Fibroblast of lung (primary cell): ENCODE measurements at regions not wholly inside any gene's neighbourhood (a gene's known extent, or its start where the extent isn't known, plus 50 kb on each side); places are given as distances from the start of the nearest gene placed in this dataset.

ENCODE experiments used
- DNase-seq, 2 donors: peaks; one replicate each; pipeline versions ENCODE4 v3.0.0 to v3.0.0-alpha.2; 2010; ENCODE audit warnings: low read depth in 2 of 2
- H2AFZ ChIP-seq: 2 replicates; pipeline ENCODE4 v1.5.1; 2012; ENCODE audit warnings: low read length, control low read depth, inconsistent platforms
- H3K27ac ChIP-seq: 2 replicates; pipeline ENCODE4 v1.5.1; 2011; ENCODE audit warnings: low read length, control low read depth; ENCODE audit not compliant: insufficient read depth
- H3K27me3 ChIP-seq: 2 replicates; pipeline ENCODE4 v1.5.1; 2011; ENCODE audit warnings: mild to moderate bottlenecking, low read length; ENCODE audit not compliant: control insufficient read depth, insufficient read depth
- H3K36me3 ChIP-seq: 2 replicates; pipeline ENCODE4 v1.5.1; 2011; ENCODE audit warnings: low read length; ENCODE audit not compliant: control insufficient read depth, insufficient read depth
- H3K4me1 ChIP-seq: 2 replicates; pipeline ENCODE4 v1.5.1; 2011; ENCODE audit warnings: low read length; ENCODE audit not compliant: control insufficient read depth, insufficient read depth; ENCODE audit errors: extremely low read depth
- H3K4me2 ChIP-seq: 2 replicates; pipeline ENCODE4 v1.5.1; 2011; ENCODE audit warnings: low read length, control low read depth; ENCODE audit not compliant: insufficient read depth; ENCODE audit errors: extremely low read depth
- H3K4me3 ChIP-seq, 4 experiments: fragments of 200-600 bp in 1 of 4; sonication (generic) in 1 of 4; replicated peaks in 1 of 4; 2 replicates each; pipeline ENCODE4 v1.5.1; 2011 to 2016; ENCODE audit warnings: low read length in 4 of 4, low read depth in 3 of 4, mild to moderate bottlenecking in 3 of 4, control low read depth in 2 of 4, inconsistent platforms in 1 of 4, mixed read lengths in 1 of 4; ENCODE audit not compliant: insufficient read depth in 1 of 4; ENCODE audit errors: control extremely low read depth in 1 of 4
- H3K79me2 ChIP-seq: 2 replicates; pipeline ENCODE4 v1.5.1; 2012; ENCODE audit warnings: mild to moderate bottlenecking, low read length, inconsistent platforms; ENCODE audit not compliant: control insufficient read depth, insufficient read depth
- H3K9ac ChIP-seq: 2 replicates; pipeline ENCODE4 v1.5.1; 2011; ENCODE audit warnings: mild to moderate bottlenecking, low read length, control low read depth; ENCODE audit not compliant: insufficient read depth
- H3K9me3 ChIP-seq: 2 replicates; pipeline ENCODE4 v1.5.1; 2012; ENCODE audit warnings: low read depth, low read length; ENCODE audit not compliant: control insufficient read depth, insufficient read depth
- H4K20me1 ChIP-seq: 2 replicates; pipeline ENCODE4 v1.5.1; 2011; ENCODE audit warnings: low read length; ENCODE audit not compliant: control insufficient read depth, insufficient read depth; ENCODE audit errors: extremely low read depth
- EZH2 ChIP-seq: IDR thresholded peaks from 2 replicates; pipeline ENCODE4 v1.5.1; 2012; ENCODE audit warnings: low read length, control low read depth, mild to moderate bottlenecking; ENCODE audit errors: missing control alignments
- TF ChIP-seq, protein P1 (sequence below), 2 donors: IDR thresholded peaks in 1 of 2; conservative IDR thresholded peaks in 1 of 2; 1 replicate in 1 of 2; 2 replicates in 1 of 2; pipeline ENCODE4 v1.5.1; 2011 to 2012; ENCODE audit warnings: low read length in 2 of 2, control low read depth in 1 of 2, inconsistent platforms in 1 of 2, low read depth in 1 of 2, mild to moderate bottlenecking in 1 of 2

DNA sequence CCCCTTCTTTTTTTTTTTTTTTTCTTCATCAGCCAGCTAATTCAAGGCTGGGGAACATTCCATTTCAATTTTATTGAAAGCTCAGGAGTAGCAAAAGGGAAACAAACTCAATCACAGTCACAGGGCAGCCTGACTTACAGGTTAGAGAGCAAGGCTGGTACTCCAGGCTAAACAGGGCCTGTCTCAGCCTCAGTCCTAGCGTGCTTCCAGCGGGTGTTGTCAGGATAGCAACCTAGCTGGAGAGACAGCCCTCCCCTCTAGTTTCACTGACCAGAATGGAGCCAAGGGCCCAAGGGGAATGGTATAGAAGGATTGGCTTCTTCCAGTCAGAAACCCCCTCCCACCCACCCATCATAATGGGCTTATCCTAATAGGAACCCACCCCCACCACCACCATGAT, 132.9 kb downstream of the PXDC1 start:
- Histone ChIP-seq H4K20me1 (no peaks in the 10 kb centered on the region), H3K36me3 (no peaks in the 10 kb centered on the region), H3K9me3 (no peaks in the 10 kb centered on the region), H3K4me2 (no peak overlapping the region), H3K79me2 (no peaks in the 10 kb centered on the region), H3K9ac (no peak overlapping the region), H3K27ac (no peak overlapping the region), H3K4me3 (no peak overlapping the region), H2AFZ (no peak overlapping the region), H3K27me3 (peaks cover 6% of the 10 kb centered on the region), H3K4me1 (no peaks in the 10 kb centered on the region)
- no peak for DNase-seq
- TF ChIP-seq, protein P1, sequence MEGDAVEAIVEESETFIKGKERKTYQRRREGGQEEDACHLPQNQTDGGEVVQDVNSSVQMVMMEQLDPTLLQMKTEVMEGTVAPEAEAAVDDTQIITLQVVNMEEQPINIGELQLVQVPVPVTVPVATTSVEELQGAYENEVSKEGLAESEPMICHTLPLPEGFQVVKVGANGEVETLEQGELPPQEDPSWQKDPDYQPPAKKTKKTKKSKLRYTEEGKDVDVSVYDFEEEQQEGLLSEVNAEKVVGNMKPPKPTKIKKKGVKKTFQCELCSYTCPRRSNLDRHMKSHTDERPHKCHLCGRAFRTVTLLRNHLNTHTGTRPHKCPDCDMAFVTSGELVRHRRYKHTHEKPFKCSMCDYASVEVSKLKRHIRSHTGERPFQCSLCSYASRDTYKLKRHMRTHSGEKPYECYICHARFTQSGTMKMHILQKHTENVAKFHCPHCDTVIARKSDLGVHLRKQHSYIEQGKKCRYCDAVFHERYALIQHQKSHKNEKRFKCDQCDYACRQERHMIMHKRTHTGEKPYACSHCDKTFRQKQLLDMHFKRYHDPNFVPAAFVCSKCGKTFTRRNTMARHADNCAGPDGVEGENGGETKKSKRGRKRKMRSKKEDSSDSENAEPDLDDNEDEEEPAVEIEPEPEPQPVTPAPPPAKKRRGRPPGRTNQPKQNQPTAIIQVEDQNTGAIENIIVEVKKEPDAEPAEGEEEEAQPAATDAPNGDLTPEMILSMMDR (conservative IDR thresholded peaks at IDR 0.05 in 1 of 2, IDR thresholded peaks at IDR 0.05 in 1 of 2; ENCODE audit: low read depth in 1 of 2, low read length in 2 of 2) = no peak
- no peak for TF ChIP-seq EZH2

DNA sequence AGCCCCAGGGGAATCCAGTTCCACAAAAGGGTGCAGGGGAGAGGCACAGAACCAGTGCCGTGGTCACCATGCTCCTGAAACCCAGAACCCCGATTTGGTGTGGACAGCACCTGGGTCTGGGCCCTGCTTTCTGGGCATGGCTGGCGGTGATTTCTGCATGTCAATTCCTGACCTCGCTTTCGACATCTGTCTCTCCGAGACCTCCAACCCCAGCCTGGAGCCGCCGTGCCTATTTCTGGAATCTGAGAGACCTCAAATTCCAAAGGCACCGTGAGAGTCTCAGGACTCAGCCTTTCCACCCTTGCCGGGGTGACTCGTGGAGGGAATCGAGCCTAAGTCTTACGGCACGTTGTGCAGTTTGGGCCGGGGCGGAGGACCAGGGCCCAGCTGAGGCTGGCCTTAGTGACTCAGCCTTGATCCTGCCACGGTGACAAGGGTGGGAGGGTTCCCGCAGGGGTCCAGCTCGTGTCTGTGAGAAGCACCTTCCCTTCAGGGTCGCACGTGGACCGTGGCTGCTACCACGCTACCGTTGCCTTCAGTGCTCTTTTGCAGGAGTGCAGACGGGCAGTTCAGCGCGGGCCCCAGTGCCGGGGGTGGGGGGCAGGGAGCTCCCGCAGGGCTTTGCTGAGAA, 133.7 kb downstream of the PXDC1 start:
- peaks cover 6% of the 10 kb centered on the region for H3K27me3 ChIP-seq
- H3K36me3 ChIP-seq = no peaks in the 10 kb centered on the region
- H4K20me1 ChIP-seq = no peaks in the 10 kb centered on the region
- DNase-seq = no peak
- no peak overlapping the region for H3K4me3 ChIP-seq
- H3K27ac ChIP-seq = no peak overlapping the region
- peaks cover under 1% of the 10 kb centered on the region for H3K4me1 ChIP-seq
- H3K9ac ChIP-seq = no peak overlapping the region
- H3K4me2 ChIP-seq = no peak overlapping the region
- H2AFZ ChIP-seq = no peak overlapping the region
- no peaks in the 10 kb centered on the region for H3K9me3 ChIP-seq
- H3K79me2 ChIP-seq = no peaks in the 10 kb centered on the region
- no peak for TF ChIP-seq EZH2
- TF ChIP-seq, protein P1 (conservative IDR thresholded peaks at IDR 0.05 in 1 of 2, IDR thresholded peaks at IDR 0.05 in 1 of 2; ENCODE audit: low read depth in 1 of 2, low read length in 2 of 2) = no peak

DNA sequence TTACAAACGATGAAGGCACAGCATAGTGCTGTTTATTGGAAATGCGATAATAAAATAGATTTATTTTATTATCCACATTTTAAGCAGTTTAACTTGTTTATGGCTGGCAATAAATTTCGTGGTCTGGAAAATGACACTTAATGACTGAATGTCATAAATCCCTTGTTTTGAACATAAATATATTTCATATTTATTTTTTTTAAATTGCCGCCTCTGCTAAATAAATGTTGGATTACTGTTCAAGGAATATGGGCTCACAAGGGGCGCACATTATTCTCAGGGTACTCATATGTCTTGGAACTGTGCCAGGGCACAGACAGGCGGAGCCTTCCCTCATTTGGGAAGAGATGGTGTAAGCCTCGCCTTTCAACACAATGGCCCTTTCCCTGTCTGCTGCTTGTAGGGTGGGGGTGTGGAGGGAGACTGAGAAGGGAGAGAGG, 134.3 kb downstream of the PXDC1 start:
- TF ChIP-seq EZH2 = no peak
- TF ChIP-seq, protein P1 (conservative IDR thresholded peaks at IDR 0.05 in 1 of 2, IDR thresholded peaks at IDR 0.05 in 1 of 2; ENCODE audit: low read depth in 1 of 2, low read length in 2 of 2) = no peak
- peaks cover 6% of the 10 kb centered on the region for H3K27me3 ChIP-seq
- H3K4me1 ChIP-seq = peaks cover 2% of the 10 kb centered on the region
- no peaks in the 10 kb centered on the region for H3K36me3 ChIP-seq
- H2AFZ ChIP-seq = no peak overlapping the region
- H3K27ac ChIP-seq = no peak overlapping the region
- no peak overlapping the region for H3K9ac ChIP-seq
- H3K4me2 ChIP-seq = no peak overlapping the region
- H3K9me3 ChIP-seq = no peaks in the 10 kb centered on the region
- no peaks in the 10 kb centered on the region for H4K20me1 ChIP-seq
- no peak overlapping the region for H3K4me3 ChIP-seq
- H3K79me2 ChIP-seq = no peaks in the 10 kb centered on the region
- no peak for DNase-seq
